H1 (cell line): ENCODE measurements at regions not wholly inside any gene's neighbourhood (a gene's known extent, or its start where the extent isn't known, plus 50 kb on each side); places are given as distances from the start of the nearest gene placed in this dataset.

Experiments used
- CTCF ChIA-PET: fragments of 300-600 bp; sonication (Branson Sonifier 250); formaldehyde crosslinking; loops from one replicate; lab custom pipeline; 2021; ENCODE audit not compliant: partially characterized antibody; lab: Charles Lee
- POLR2A ChIA-PET: fragments of 300-600 bp; sonication (Branson Sonifier 250); formaldehyde crosslinking; loops from one replicate; lab custom pipeline; 2021; ENCODE audit warnings: inconsistent platforms; ENCODE audit not compliant: partially characterized antibody; lab: Charles Lee
- DNase-seq, 2 experiments: peaks; one replicate each; pipeline versions ENCODE4 v3.0.0 to v3.0.0-alpha.2; 2010 to 2022; ENCODE audit warnings: low spot score in 2 of 2, low read depth in 1 of 2, mixed read lengths in 1 of 2
- FAIRE-seq: peaks from 2 replicates; lab custom pipeline; 2011; peaks lifted over from hg19 to GRCh38; lab: Jason Lieb, UNC
- H2AFZ ChIP-seq: 2 replicates; pipeline ENCODE4 v1.8.1; 2012; ENCODE audit warnings: low read length, inconsistent platforms
- H2AK5ac ChIP-seq: 2 replicates; pipeline ENCODE4 v1.6.1; 2013; ENCODE audit warnings: low read depth, low read length
- H2BK120ac ChIP-seq: replicated peaks from 2 replicates; pipeline ENCODE3; 2013; ENCODE audit warnings: low read depth, low read length, inconsistent platforms
- H2BK12ac ChIP-seq: 2 replicates; pipeline ENCODE4 v1.6.1; 2013; ENCODE audit warnings: low read depth, low read length
- H2BK15ac ChIP-seq: 2 replicates; pipeline ENCODE4 v1.6.1; 2013; ENCODE audit warnings: low read length
- H2BK20ac ChIP-seq: 2 replicates; pipeline ENCODE4 v1.6.1; 2013; ENCODE audit warnings: low read length
- H2BK5ac ChIP-seq: 2 replicates; pipeline ENCODE4 v1.6.1; 2013; ENCODE audit warnings: low read depth, low read length
- H3K14ac ChIP-seq: 2 replicates; pipeline ENCODE4 v1.6.1; 2013; ENCODE audit warnings: inconsistent platforms; ENCODE audit not compliant: insufficient read length
- H3K18ac ChIP-seq: 2 replicates; pipeline ENCODE4 v1.6.1; 2013; ENCODE audit warnings: low read length; ENCODE audit errors: extremely low read depth
- H3K23ac ChIP-seq: 2 replicates; pipeline ENCODE4 v1.6.1; 2013; ENCODE audit warnings: inconsistent platforms; ENCODE audit not compliant: insufficient read length
- H3K23me2 ChIP-seq: 2 replicates; pipeline ENCODE4 v1.6.1; 2013; ENCODE audit warnings: low read depth, low read length
- H3K27ac ChIP-seq: 2 replicates; pipeline ENCODE4 v1.6.1; 2011; ENCODE audit warnings: low read depth, low read length, inconsistent platforms
- H3K27me3 ChIP-seq, 4 experiments: replicated peaks in 1 of 4; 1 replicate in 1 of 4; 2 replicates in 3 of 4; pipeline versions ENCODE4 v1.6.1 to v1.8.1; 2011 to 2013; ENCODE audit warnings: low read length in 3 of 4, mild to moderate bottlenecking in 3 of 4, inconsistent platforms in 2 of 4, mixed read lengths in 2 of 4, moderate library complexity in 1 of 4; ENCODE audit not compliant: control insufficient read depth in 3 of 4, insufficient read depth in 3 of 4; ENCODE audit errors: extremely low read depth in 1 of 4
- H3K36me3 ChIP-seq, 4 experiments: 2 replicates each; pipeline versions ENCODE4 v1.6.1 to v1.8.1; 2011 to 2013; ENCODE audit warnings: mild to moderate bottlenecking in 4 of 4, low read length in 3 of 4, moderate library complexity in 2 of 4, control low read depth in 1 of 4, inconsistent platforms in 1 of 4; ENCODE audit not compliant: insufficient read depth in 4 of 4, control insufficient read depth in 2 of 4
- H3K4ac ChIP-seq: replicated peaks from 2 replicates; pipeline ENCODE3; 2013; ENCODE audit warnings: low read length, low read depth, mixed read lengths, inconsistent platforms; ENCODE audit not compliant: insufficient read length
- H3K4me1 ChIP-seq, 4 experiments: replicated peaks in 1 of 4; 1 replicate in 1 of 4; 2 replicates in 3 of 4; pipeline versions ENCODE4 v1.6.1 to v1.8.1; 2011 to 2013; ENCODE audit warnings: low read length in 3 of 4, inconsistent platforms in 2 of 4, mixed read lengths in 1 of 4; ENCODE audit not compliant: insufficient read depth in 4 of 4, control insufficient read depth in 3 of 4
- H3K4me2 ChIP-seq, 2 experiments: 2 replicates each; pipeline versions ENCODE4 v1.6.1 to v1.8.1; 2011 to 2013; ENCODE audit warnings: low read depth in 2 of 2, low read length in 2 of 2, control low read depth in 1 of 2, inconsistent platforms in 1 of 2, mild to moderate bottlenecking in 1 of 2; ENCODE audit not compliant: insufficient read depth in 1 of 2
- H3K4me3 ChIP-seq, 4 experiments: fragments of 200-600, 300-600 bp in 1 of 4; sonication (generic), shearing (Covaris generic), sonication (Bioruptor Twin) in 1 of 4; 2 replicates each; pipeline versions ENCODE4 v1.5.1 to v1.8.1; 2011 to 2016; ENCODE audit warnings: low read length in 4 of 4, low read depth in 3 of 4, control low read depth in 2 of 4, inconsistent platforms in 2 of 4, mild to moderate bottlenecking in 2 of 4, mixed read lengths in 1 of 4, moderate library complexity in 1 of 4; ENCODE audit not compliant: insufficient read depth in 2 of 4; ENCODE audit errors: extremely low read depth in 1 of 4
- H3K56ac ChIP-seq: replicated peaks from 2 replicates; pipeline ENCODE3; 2013; ENCODE audit warnings: low read depth, mild to moderate bottlenecking, mixed read lengths, low read length, inconsistent platforms; ENCODE audit not compliant: insufficient read length
- H3K79me1 ChIP-seq: 2 replicates; pipeline ENCODE4 v1.6.1; 2013; ENCODE audit warnings: low read depth, low read length, control low read depth
- H3K79me2 ChIP-seq, 2 experiments: 2 replicates each; pipeline versions ENCODE4 v1.6.1 to v1.8.1; 2012 to 2013; ENCODE audit warnings: low read length in 2 of 2, mild to moderate bottlenecking in 2 of 2, inconsistent platforms in 1 of 2; ENCODE audit not compliant: insufficient read depth in 2 of 2, control insufficient read depth in 1 of 2
- H3K9ac ChIP-seq, 4 experiments: replicated peaks in 1 of 4; 1 replicate in 1 of 4; 2 replicates in 3 of 4; pipeline versions ENCODE4 v1.6.1 to v1.8.1; 2011 to 2013; ENCODE audit warnings: low read depth in 3 of 4, low read length in 3 of 4, control low read depth in 2 of 4, mild to moderate bottlenecking in 2 of 4, moderate library complexity in 2 of 4, inconsistent platforms in 1 of 4; ENCODE audit errors: extremely low read depth in 1 of 4
- H3K9me3 ChIP-seq, 2 experiments: 2 replicates each; pipeline versions ENCODE4 v1.6.1 to v1.8.1; 2012 to 2013; ENCODE audit warnings: mild to moderate bottlenecking in 2 of 2, moderate library complexity in 2 of 2, control low read depth in 1 of 2, inconsistent platforms in 1 of 2, low read depth in 1 of 2, low read length in 1 of 2, mixed read lengths in 1 of 2; ENCODE audit not compliant: insufficient read depth in 2 of 2
- H4K20me1 ChIP-seq, 2 experiments: replicated peaks in 1 of 2; 2 replicates each; pipeline versions ENCODE3 to v1.8.1; 2011 to 2013; ENCODE audit warnings: inconsistent platforms in 2 of 2, low read length in 2 of 2, mild to moderate bottlenecking in 1 of 2; ENCODE audit not compliant: insufficient read depth in 2 of 2, control insufficient read depth in 1 of 2
- H4K5ac ChIP-seq: 2 replicates; pipeline ENCODE4 v1.6.1; 2013; ENCODE audit warnings: low read length, low read depth, mixed read lengths, inconsistent platforms; ENCODE audit not compliant: insufficient read length
- H4K8ac ChIP-seq: 2 replicates; pipeline ENCODE4 v1.8.0; 2013; ENCODE audit warnings: mild to moderate bottlenecking, moderate library complexity, low read length, inconsistent platforms; ENCODE audit not compliant: insufficient read depth; ENCODE audit errors: extremely low read depth
- H4K91ac ChIP-seq: replicated peaks from 2 replicates; pipeline ENCODE3; 2013; ENCODE audit warnings: low read length, mixed read lengths, inconsistent platforms; ENCODE audit not compliant: insufficient read length
- BRCA1 ChIP-seq: IDR thresholded peaks from 2 replicates; pipeline ENCODE4 v1.6.1; 2012; ENCODE audit warnings: low read depth, low read length, improper control_type of control experiment
- CBX8 ChIP-seq: fragments of 300-800, 300-1000 bp; sonication (generic); IDR thresholded peaks from 2 replicates; pipeline ENCODE4 v1.7.1; 2016; ENCODE audit warnings: low read depth, low read length, borderline replicate concordance
- FOSL1 ChIP-seq: IDR thresholded peaks from 2 replicates; pipeline ENCODE4 v1.6.1; 2011; ENCODE audit warnings: mild to moderate bottlenecking, low read depth, low read length, moderate library complexity; ENCODE audit not compliant: insufficient read depth
- HDAC2 ChIP-seq, 2 experiments: fragments of 300-600 bp in 1 of 2; sonication (generic) in 1 of 2; IDR thresholded peaks; 2 replicates each; pipeline ENCODE4 v1.6.1; 2011 to 2012; ENCODE audit warnings: low read depth in 2 of 2, low read length in 2 of 2, mild to moderate bottlenecking in 2 of 2, moderate library complexity in 2 of 2, borderline replicate concordance in 1 of 2, inconsistent platforms in 1 of 2
- JUND ChIP-seq: IDR thresholded peaks from 2 replicates; pipeline ENCODE4 v1.6.1; 2011; ENCODE audit warnings: mild to moderate bottlenecking, improper control_type of control experiment, low read length
- POU5F1 ChIP-seq: IDR thresholded peaks from 2 replicates; pipeline ENCODE4 v1.6.1; 2011; ENCODE audit warnings: low read depth, mild to moderate bottlenecking, low read length, moderate library complexity
- RNF2 ChIP-seq: fragments of 200-900, 300-1000 bp; sonication (generic); IDR thresholded peaks from 2 replicates; pipeline ENCODE4 v1.7.1; 2016; ENCODE audit warnings: borderline replicate concordance, low read depth, mild to moderate bottlenecking, antibody characterized with exemption, low read length; ENCODE audit not compliant: poor library complexity, severe bottlenecking; ENCODE audit errors: missing control alignments
- SAP30 ChIP-seq: fragments of 300-600 bp; sonication (generic); IDR thresholded peaks from 2 replicates; pipeline ENCODE4 v1.7.1; 2012; ENCODE audit warnings: low read length, moderate library complexity, mild to moderate bottlenecking, inconsistent platforms; ENCODE audit not compliant: insufficient read depth, insufficient replicate concordance

DNA sequence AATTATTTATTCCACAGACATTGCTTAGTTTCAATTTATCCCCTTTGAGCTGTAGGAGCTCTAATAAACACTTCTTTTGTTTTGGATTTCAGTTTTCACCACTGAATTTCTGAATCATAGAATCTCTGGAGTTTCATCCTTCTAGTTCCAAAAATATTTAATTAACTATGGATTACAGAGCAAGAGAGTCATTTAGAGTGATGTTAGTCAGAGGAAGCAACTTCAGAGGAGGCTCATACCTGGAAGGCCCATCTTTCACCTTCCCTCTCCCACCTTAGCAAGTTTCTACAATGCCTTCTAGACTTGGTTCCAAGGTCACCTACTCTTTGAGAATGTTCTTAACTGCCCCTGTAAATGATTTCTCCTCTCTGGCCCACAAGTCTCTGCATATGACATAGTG, 353.2 kb downstream of the SPRY2 start:
- CTCF ChIA-PET = interaction anchor here (1.3 kb wide), 1 partner anchor 14 kb away, joined by 5 read pairs; no protein-coding TSS in a partner anchor
- Histone ChIP-seq H2BK20ac (no peak overlapping the region), H3K56ac (no peak overlapping the region), H3K27ac (no peak overlapping the region), H3K36me3 (no peaks in the 10 kb centered on the region), H3K4me1 (no peaks in the 10 kb centered on the region), H3K23me2 (no peaks in the 10 kb centered on the region; the same call in 1 of the 2 replicates), H2BK15ac (no peak overlapping the region), H4K91ac (no peak overlapping the region), H3K4ac (no peak overlapping the region), H3K23ac (no peak overlapping the region), H4K8ac (no peak overlapping the region), H4K20me1 (no peaks in the 10 kb centered on the region), H3K14ac (no peak overlapping the region), H4K5ac (no peak overlapping the region), H3K4me2 (no peak overlapping the region), H3K4me3 (no peak overlapping the region), H3K27me3 (no peaks in the 10 kb centered on the region), H2AK5ac (no peak overlapping the region), H3K18ac (no peak overlapping the region), H2BK12ac (no peak overlapping the region), H3K9me3 (no peaks in the 10 kb centered on the region), H2AFZ (no peak overlapping the region), H2BK120ac (no peak overlapping the region), H3K9ac (no peak overlapping the region), H3K79me2 (no peaks in the 10 kb centered on the region), H2BK5ac (no peak overlapping the region), H3K79me1 (no peaks in the 10 kb centered on the region)
- POLR2A ChIA-PET = interaction anchor here (1.0 kb wide), 1 partner anchor 15 kb away, joined by 3 read pairs; no protein-coding TSS in a partner anchor
- no peak for DNase-seq
- TF ChIP-seq FOSL1 = no peak
- TF ChIP-seq HDAC2 (IDR thresholded peaks at IDR 0.05; ENCODE audit: borderline replicate concordance in 1 of 2, low read depth in 2 of 2, low read length in 2 of 2) = no peak
- no peak for TF ChIP-seq JUND
- no peak for TF ChIP-seq RNF2
- no peak for TF ChIP-seq POU5F1
- no peak for TF ChIP-seq CBX8
- TF ChIP-seq SAP30 = no peak
- no peak for TF ChIP-seq BRCA1
- no peak for FAIRE-seq
